Small intestine (tissue), 7 donors: ENCODE measurements at regions not wholly inside any gene's neighbourhood (a gene's known extent, or its start where the extent isn't known, plus 50 kb on each side); places are given as distances from the start of the nearest gene placed in this dataset.

Experiments used
- DNase-seq, 2 donors: peaks; one replicate each; pipeline versions ENCODE4 v3.0.0 to v3.0.0-alpha.2; 2013
- FAIRE-seq: peaks from 2 replicates; lab custom pipeline; 2012; peaks lifted over from hg19 to GRCh38; lab: Jason Lieb, UNC
- H3K27ac ChIP-seq, 3 donors: one replicate each; pipeline ENCODE4 v1.5.1; 2013; ENCODE audit warnings: low read length in 2 of 3, mild to moderate bottlenecking in 2 of 3, control low read depth in 1 of 3, inconsistent platforms in 1 of 3, low read depth in 1 of 3, moderate library complexity in 1 of 3
- H3K27me3 ChIP-seq, 3 donors: one replicate each; pipeline ENCODE4 v1.6.1; 2013; ENCODE audit warnings: low read length in 3 of 3, inconsistent platforms in 1 of 3; ENCODE audit not compliant: control insufficient read depth in 3 of 3, insufficient read depth in 3 of 3
- H3K36me3 ChIP-seq, 3 donors: one replicate each; pipeline ENCODE4 v1.6.1; 2013; ENCODE audit warnings: low read length in 3 of 3, inconsistent platforms in 1 of 3, low read depth in 1 of 3, mild to moderate bottlenecking in 1 of 3, moderate library complexity in 1 of 3; ENCODE audit not compliant: control insufficient read depth in 3 of 3, insufficient read depth in 2 of 3
- H3K4me1 ChIP-seq, 3 donors: one replicate each; pipeline ENCODE4 v1.6.1; 2013; ENCODE audit warnings: low read length in 2 of 3, inconsistent platforms in 1 of 3, low read depth in 1 of 3, mild to moderate bottlenecking in 1 of 3, moderate library complexity in 1 of 3; ENCODE audit not compliant: control insufficient read depth in 3 of 3, insufficient read depth in 2 of 3
- H3K4me3 ChIP-seq, 3 donors: one replicate each; pipeline ENCODE4 v1.5.1; 2013; ENCODE audit warnings: low read length in 3 of 3, control low read depth in 1 of 3, inconsistent platforms in 1 of 3, low read depth in 1 of 3, mild to moderate bottlenecking in 1 of 3, moderate library complexity in 1 of 3
- H3K9me3 ChIP-seq, 2 donors: one replicate each; pipeline ENCODE4 v1.6.1; 2013; ENCODE audit warnings: low read depth in 1 of 2, low read length in 1 of 2; ENCODE audit not compliant: control insufficient read depth in 2 of 2, insufficient read depth in 1 of 2
- WGBS, 3 donors: extraction: QIAGEN DNeasy Blood & Tissue Kit; methylation state at CpG; one replicate each; pipeline ENCODE4 v1.1.7; 2013; 5-methylcytosine and 5-hydroxymethylcytosine counted together
- donor health status: healthy with polysubstance abuse.
- donor health status: control.
- donor health status: control.
- donor health status: Bipolar disorder and iron deficiency.
- donor health status: healthy.

- FAIRE-seq, result no peak
- no peak for DNase-seq
- 76 to 91% (median 90%) methylated on average over 1 of the region's 1 CpG for WGBS, 3 donors
- H3K27ac ChIP-seq, result no peak overlapping the region
- no peaks in the 10 kb centered on the region for H3K36me3 ChIP-seq
- no peaks in the 10 kb centered on the region for H3K9me3 ChIP-seq
- no peak overlapping the region for H3K4me3 ChIP-seq
- no peaks in the 10 kb centered on the region for H3K4me1 ChIP-seq
- H3K27me3 ChIP-seq, result no peaks in the 10 kb centered on the region
These were observed 70.1 kb upstream of the PNPT1 start for GRCh38 chr2:55763721-55764120.

- no peaks in the 10 kb centered on the region for H3K36me3 ChIP-seq
- peaks cover 0 to 3% of the 10 kb centered on the region in 2 donors for H3K9me3 ChIP-seq
- FAIRE-seq (no peak), DNase-seq (no peak)
- H3K27ac ChIP-seq, result no peak overlapping the region
- H3K4me1 ChIP-seq, result no peaks in the 10 kb centered on the region
- WGBS, 3 donors, result 76 to 80% (median 78%) methylated on average over 2 of the region's 2 CpGs
- no peak overlapping the region for H3K4me3 ChIP-seq
- H3K27me3 ChIP-seq, result no peaks in the 10 kb centered on the region
These were observed 67.9 kb upstream of the PNPT1 start for GRCh38 chr2:55761526-55761925.

- DNase-seq, result no peak
- no peak for FAIRE-seq
- Histone ChIP-seq H3K27me3 (no peaks in the 10 kb centered on the region), H3K4me1 (no peaks in the 10 kb centered on the region), H3K4me3 (no peak overlapping the region), H3K9me3 (peaks cover 0 to 3% of the 10 kb centered on the region in 2 donors), H3K36me3 (no peaks in the 10 kb centered on the region), H3K27ac (no peak overlapping the region)
These were observed 67.4 kb upstream of the PNPT1 start for GRCh38 chr2:55761024-55761423.

GRCh38 chr2:55760125-55760524, 66.5 kb upstream of the PNPT1 start:
- no peak for FAIRE-seq
- Histone ChIP-seq H3K36me3 (no peaks in the 10 kb centered on the region), H3K27ac (no peak overlapping the region), H3K27me3 (no peaks in the 10 kb centered on the region), H3K9me3 (peaks cover 0 to 3% of the 10 kb centered on the region in 2 donors), H3K4me1 (no peaks in the 10 kb centered on the region), H3K4me3 (no peak overlapping the region)
- no peak for DNase-seq
- WGBS, 3 donors, result 82 to 97% (median 92%) methylated on average over 2 of the region's 2 CpGs

- Histone ChIP-seq H3K27ac (no peak overlapping the region), H3K9me3 (peaks cover 0 to 3% of the 10 kb centered on the region in 2 donors), H3K4me1 (no peaks in the 10 kb centered on the region), H3K36me3 (no peaks in the 10 kb centered on the region), H3K4me3 (no peak overlapping the region), H3K27me3 (no peaks in the 10 kb centered on the region)
- DNase-seq (no peak), FAIRE-seq (no peak)
- 72 to 84% (median 74%) methylated on average over 5 of the region's 5 CpGs for WGBS, 3 donors
These were observed 65.8 kb upstream of the PNPT1 start for GRCh38 chr2:55759271-55759921.

- no peak overlapping the region for H3K27ac ChIP-seq
- no peaks in the 10 kb centered on the region for H3K4me1 ChIP-seq
- H3K4me3 ChIP-seq, result no peak overlapping the region
- H3K36me3 ChIP-seq, result no peaks in the 10 kb centered on the region
- no peaks in the 10 kb centered on the region for H3K9me3 ChIP-seq
- FAIRE-seq (no peak), DNase-seq (no peak)
- WGBS, 3 donors, result 34 to 86% (median 54%) methylated on average over 1 of the region's 1 CpG
- no peaks in the 10 kb centered on the region for H3K27me3 ChIP-seq
These were observed 58.3 kb upstream of the PNPT1 start for GRCh38 chr2:55751966-55752365.

GRCh38 chr2:55743583-55743982, 49.9 kb upstream of the PNPT1 start:
- FAIRE-seq (no peak), DNase-seq (no peak)
- H3K4me3 ChIP-seq, result no peak overlapping the region
- no peaks in the 10 kb centered on the region for H3K36me3 ChIP-seq
- 70 to 81% (median 76%) methylated on average over 1 of the region's 1 CpG for WGBS, 3 donors
- H3K9me3 ChIP-seq, result no peaks in the 10 kb centered on the region
- H3K27ac ChIP-seq, result no peak overlapping the region
- H3K27me3 ChIP-seq, result no peaks in the 10 kb centered on the region
- no peaks in the 10 kb centered on the region for H3K4me1 ChIP-seq
